ENCODE measurements at regions not wholly inside any gene's neighbourhood (a gene's known extent, or its start where the extent isn't known, plus 50 kb on each side); places are given as distances from the start of the nearest gene placed in this dataset.

DNA sequence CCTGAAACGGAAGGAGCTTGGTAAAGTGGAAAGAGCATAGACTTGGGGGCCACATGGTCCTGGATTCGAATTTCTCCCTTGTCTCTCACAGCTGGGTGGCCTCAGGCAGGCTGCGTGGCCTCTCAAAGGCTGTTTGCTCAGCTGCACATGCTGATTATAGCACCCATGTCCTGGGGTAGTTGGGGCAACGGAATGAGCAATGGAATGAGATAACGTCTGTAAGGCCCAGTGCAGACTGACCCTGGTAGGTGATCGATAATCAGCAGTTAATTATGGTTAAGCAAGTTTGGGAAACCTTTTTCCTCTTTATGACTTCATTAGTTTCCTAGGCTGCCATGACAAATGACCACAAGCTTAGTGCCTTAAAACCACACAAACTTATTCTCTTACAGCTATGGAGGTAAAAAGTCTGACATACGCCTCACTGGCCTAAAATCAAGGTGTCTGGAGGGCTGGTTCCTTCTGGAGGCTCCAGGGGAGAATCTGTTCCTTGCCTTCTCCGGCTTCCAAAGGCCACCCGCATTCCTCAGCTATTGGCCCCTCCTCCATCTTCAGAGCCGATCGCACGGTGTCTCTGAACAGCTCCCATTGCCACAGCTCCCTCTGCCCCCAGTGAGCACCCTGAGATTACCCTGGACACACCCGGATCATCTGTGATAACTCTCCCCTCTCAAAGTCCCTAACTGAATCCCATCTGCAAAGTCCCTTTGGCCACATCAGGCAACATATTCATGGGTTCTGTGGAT lies 294.9 kb upstream of the FOXF1 start:
- TF ChIP-seq, protein P1, sequence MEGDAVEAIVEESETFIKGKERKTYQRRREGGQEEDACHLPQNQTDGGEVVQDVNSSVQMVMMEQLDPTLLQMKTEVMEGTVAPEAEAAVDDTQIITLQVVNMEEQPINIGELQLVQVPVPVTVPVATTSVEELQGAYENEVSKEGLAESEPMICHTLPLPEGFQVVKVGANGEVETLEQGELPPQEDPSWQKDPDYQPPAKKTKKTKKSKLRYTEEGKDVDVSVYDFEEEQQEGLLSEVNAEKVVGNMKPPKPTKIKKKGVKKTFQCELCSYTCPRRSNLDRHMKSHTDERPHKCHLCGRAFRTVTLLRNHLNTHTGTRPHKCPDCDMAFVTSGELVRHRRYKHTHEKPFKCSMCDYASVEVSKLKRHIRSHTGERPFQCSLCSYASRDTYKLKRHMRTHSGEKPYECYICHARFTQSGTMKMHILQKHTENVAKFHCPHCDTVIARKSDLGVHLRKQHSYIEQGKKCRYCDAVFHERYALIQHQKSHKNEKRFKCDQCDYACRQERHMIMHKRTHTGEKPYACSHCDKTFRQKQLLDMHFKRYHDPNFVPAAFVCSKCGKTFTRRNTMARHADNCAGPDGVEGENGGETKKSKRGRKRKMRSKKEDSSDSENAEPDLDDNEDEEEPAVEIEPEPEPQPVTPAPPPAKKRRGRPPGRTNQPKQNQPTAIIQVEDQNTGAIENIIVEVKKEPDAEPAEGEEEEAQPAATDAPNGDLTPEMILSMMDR (conservative IDR thresholded peaks at IDR 0.05): no peak
- TF ChIP-seq EZH2 (IDR thresholded peaks at IDR 0.05; ENCODE audit: low read depth): no peak

Measured in PC-9 (cell line).